ENCODE measurements at regions not wholly inside any gene's neighbourhood (a gene's known extent, or its start where the extent isn't known, plus 50 kb on each side); places are given as distances from the start of the nearest gene placed in this dataset.

- H3K4me1 ChIP-seq (ENCODE audit: control insufficient read depth in 3 of 3, insufficient read depth in 3 of 3, low read length in 3 of 3): peaks cover 0 to 8% (median 0%) of the 10 kb centered on the region in 3 donors
- no peaks in the 10 kb centered on the region for H3K9me3 ChIP-seq (ENCODE audit: control insufficient read depth in 3 of 3, low read length in 3 of 3)
- H3K27me3 ChIP-seq (ENCODE audit: control insufficient read depth in 3 of 3, insufficient read depth in 3 of 3, low read length in 3 of 3): no peaks in the 10 kb centered on the region
- no peaks in the 10 kb centered on the region for H3K36me3 ChIP-seq (ENCODE audit: control insufficient read depth in 3 of 3, insufficient read depth in 3 of 3, low read length in 3 of 3)
- H3K9ac ChIP-seq (ENCODE audit: low read depth in 1 of 3, low read length in 3 of 3): no peak overlapping the region
- H3K27ac ChIP-seq (ENCODE audit: low read depth, low read length): peak overlapping the region; percentile 16
- H3K4me3 ChIP-seq (ENCODE audit: low read length in 3 of 3): peak overlapping the region in 1 of 3 donors; percentile 73
Measured at GRCh38 chrX:115892787-115893671, 277.5 kb upstream of the AGTR2 start.

DNA sequence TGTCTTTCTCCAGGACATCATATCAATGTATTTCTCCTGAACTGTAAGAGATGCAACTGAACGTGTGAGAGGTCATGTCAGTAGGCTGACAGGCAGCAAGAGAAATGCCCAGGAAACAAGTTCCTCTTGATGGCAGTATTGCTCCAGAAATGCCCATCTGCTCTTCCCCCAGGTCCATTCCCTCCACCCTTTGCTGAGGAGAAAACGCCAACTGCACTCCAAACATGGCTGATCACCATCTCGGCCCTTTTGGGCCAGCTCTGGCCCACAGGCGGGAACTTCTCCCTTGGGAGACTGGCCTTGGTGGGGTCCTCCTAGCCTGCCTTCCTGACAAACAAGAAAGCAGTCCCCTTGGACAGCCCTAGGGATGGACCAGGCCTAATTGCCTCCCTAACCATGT, 276.5 kb upstream of the AGTR2 start:
- peak overlapping the region in 1 of 3 donors; percentile 11 for H3K4me3 ChIP-seq (ENCODE audit: low read length in 3 of 3)
- no peak overlapping the region for H3K27ac ChIP-seq (ENCODE audit: low read depth, low read length)
- no peaks in the 10 kb centered on the region for H3K36me3 ChIP-seq (ENCODE audit: control insufficient read depth in 3 of 3, insufficient read depth in 3 of 3, low read length in 3 of 3)
- H3K4me1 ChIP-seq (ENCODE audit: control insufficient read depth in 3 of 3, insufficient read depth in 3 of 3, low read length in 3 of 3): peaks cover 0 to 8% (median 0%) of the 10 kb centered on the region in 3 donors
- no peaks in the 10 kb centered on the region for H3K27me3 ChIP-seq (ENCODE audit: control insufficient read depth in 3 of 3, insufficient read depth in 3 of 3, low read length in 3 of 3)
- H3K9me3 ChIP-seq (ENCODE audit: control insufficient read depth in 3 of 3, low read length in 3 of 3): no peaks in the 10 kb centered on the region
- no peak overlapping the region for H3K9ac ChIP-seq (ENCODE audit: low read depth in 1 of 3, low read length in 3 of 3)

DNA sequence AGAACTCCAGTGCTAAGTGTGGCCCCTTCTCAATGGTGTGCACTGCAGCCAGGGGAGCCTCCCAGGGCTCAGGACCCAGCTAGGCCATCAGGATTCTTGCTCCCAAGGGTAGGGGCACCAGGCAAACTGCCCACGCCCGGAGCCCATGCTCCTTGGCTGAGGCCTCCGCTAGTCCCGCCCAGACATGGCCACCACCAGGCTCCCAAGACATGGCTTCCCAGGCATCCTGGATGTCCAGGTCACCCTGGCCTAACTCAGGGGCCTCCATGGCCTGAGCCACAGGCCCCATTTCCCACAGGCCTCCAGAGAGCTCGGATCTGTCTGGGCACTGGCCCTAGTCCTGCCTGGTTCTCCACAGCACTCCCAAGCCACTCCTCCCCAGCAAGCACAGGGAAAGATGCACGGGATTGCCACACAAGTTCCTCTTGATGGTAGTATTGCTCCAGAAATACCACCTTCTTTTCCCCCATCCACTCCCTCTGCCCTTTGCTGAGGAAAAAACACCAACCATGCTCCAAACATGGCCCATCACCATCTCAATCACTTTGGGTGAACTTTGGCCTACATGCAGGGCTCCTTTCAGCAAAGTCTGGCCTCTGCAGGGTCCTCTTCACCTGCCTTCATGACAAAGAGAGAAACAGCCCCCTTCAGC, 274.7 kb upstream of the AGTR2 start:
- H3K27ac ChIP-seq (ENCODE audit: low read depth, low read length): no peak overlapping the region
- no peaks in the 10 kb centered on the region for H3K27me3 ChIP-seq (ENCODE audit: control insufficient read depth in 3 of 3, insufficient read depth in 3 of 3, low read length in 3 of 3)
- no peaks in the 10 kb centered on the region for H3K36me3 ChIP-seq (ENCODE audit: control insufficient read depth in 3 of 3, insufficient read depth in 3 of 3, low read length in 3 of 3)
- H3K4me1 ChIP-seq (ENCODE audit: control insufficient read depth in 3 of 3, insufficient read depth in 3 of 3, low read length in 3 of 3): peaks cover 0 to 8% (median 0%) of the 10 kb centered on the region in 3 donors
- no peak overlapping the region for H3K4me3 ChIP-seq (ENCODE audit: low read length in 3 of 3)
- H3K9ac ChIP-seq (ENCODE audit: low read depth in 1 of 3, low read length in 3 of 3): no peak overlapping the region
- H3K9me3 ChIP-seq (ENCODE audit: control insufficient read depth in 3 of 3, low read length in 3 of 3): no peaks in the 10 kb centered on the region

DNA sequence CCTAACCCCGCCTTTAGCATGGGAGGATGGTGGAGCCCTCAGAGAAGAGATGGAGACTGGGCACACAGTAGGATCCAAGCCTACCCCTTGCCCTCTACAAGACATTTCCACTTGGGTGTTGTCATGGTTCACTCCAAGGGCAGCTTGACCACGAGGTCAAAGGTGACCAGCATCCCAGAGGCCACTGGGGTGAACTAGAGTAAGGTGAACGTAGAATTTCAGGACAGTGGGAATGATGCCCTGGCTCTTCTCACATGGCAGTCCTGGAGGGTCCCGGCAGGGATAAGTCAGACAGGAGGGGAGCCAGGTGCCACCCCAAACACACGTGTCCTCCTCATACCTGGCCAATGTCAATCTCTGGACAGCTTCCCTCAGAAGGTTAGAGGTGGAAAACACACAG, 274.2 kb upstream of the AGTR2 start:
- no peak overlapping the region for H3K27ac ChIP-seq (ENCODE audit: low read depth, low read length)
- H3K36me3 ChIP-seq (ENCODE audit: control insufficient read depth in 3 of 3, insufficient read depth in 3 of 3, low read length in 3 of 3): no peaks in the 10 kb centered on the region
- no peaks in the 10 kb centered on the region for H3K9me3 ChIP-seq (ENCODE audit: control insufficient read depth in 3 of 3, low read length in 3 of 3)
- no peak overlapping the region for H3K4me3 ChIP-seq (ENCODE audit: low read length in 3 of 3)
- H3K9ac ChIP-seq (ENCODE audit: low read depth in 1 of 3, low read length in 3 of 3): no peak overlapping the region
- H3K27me3 ChIP-seq (ENCODE audit: control insufficient read depth in 3 of 3, insufficient read depth in 3 of 3, low read length in 3 of 3): no peaks in the 10 kb centered on the region
- H3K4me1 ChIP-seq (ENCODE audit: control insufficient read depth in 3 of 3, insufficient read depth in 3 of 3, low read length in 3 of 3): peaks cover 0 to 8% (median 0%) of the 10 kb centered on the region in 3 donors

DNA sequence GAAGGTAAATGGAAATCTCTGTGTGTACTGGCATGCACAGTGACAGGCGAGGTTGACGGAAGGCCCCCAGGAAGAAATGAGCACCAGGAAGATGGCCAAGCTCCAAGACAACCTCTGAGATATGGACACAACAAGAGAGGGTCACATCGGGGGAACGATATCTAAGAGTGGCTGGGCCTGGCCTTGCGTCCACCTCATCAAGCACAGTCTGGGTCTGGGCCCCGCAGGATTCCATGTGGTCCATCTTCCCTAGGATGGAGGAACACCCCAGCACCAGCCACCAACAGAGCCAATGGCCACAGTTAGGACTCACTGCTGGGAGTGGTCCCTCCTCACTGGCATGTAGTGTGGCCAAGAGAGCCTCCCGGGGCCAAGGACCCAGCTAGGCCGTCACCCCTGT, 272.6 kb upstream of the AGTR2 start:
- H3K4me1 ChIP-seq (ENCODE audit: control insufficient read depth in 3 of 3, insufficient read depth in 3 of 3, low read length in 3 of 3): no peaks in the 10 kb centered on the region
- no peaks in the 10 kb centered on the region for H3K9me3 ChIP-seq (ENCODE audit: control insufficient read depth in 3 of 3, low read length in 3 of 3)
- no peaks in the 10 kb centered on the region for H3K27me3 ChIP-seq (ENCODE audit: control insufficient read depth in 3 of 3, insufficient read depth in 3 of 3, low read length in 3 of 3)

DNA sequence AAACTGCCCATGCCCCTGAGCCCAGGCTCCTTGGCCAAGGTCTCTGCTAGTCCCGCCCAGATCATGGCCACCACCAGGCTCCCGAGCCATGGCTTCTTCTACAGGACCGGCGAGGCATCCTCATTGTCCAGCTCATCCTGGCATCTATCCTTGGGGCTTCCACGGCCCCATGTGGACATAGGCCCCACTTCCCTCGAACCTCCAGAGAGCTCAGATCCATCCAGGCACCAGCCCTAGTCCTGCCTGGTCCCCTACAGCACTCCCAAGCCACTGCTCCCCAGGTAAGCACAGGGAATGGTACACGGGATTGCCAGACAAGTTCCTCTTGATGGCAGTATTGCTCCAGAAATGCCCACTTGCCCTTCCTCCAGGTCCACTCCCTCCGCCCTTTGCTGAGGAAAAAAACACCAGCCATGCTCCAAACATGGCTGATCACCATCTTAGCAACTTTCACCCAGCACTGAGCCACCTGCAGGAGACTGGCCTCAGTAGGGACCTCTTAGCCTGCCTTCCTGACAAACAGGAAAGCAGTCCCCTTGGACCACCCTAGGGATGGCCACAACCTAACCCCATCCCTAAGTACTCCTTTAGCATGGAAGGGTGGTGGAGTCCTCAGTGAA, 272.1 kb upstream of the AGTR2 start:
- no peaks in the 10 kb centered on the region for H3K4me1 ChIP-seq (ENCODE audit: control insufficient read depth in 3 of 3, insufficient read depth in 3 of 3, low read length in 3 of 3)
- no peaks in the 10 kb centered on the region for H3K27me3 ChIP-seq (ENCODE audit: control insufficient read depth in 3 of 3, insufficient read depth in 3 of 3, low read length in 3 of 3)
- no peak overlapping the region for H3K9ac ChIP-seq (ENCODE audit: low read depth in 1 of 3, low read length in 3 of 3)
- no peak overlapping the region for H3K4me3 ChIP-seq (ENCODE audit: low read length in 3 of 3)
- H3K36me3 ChIP-seq (ENCODE audit: control insufficient read depth in 3 of 3, insufficient read depth in 3 of 3, low read length in 3 of 3): no peaks in the 10 kb centered on the region
- no peak overlapping the region for H3K27ac ChIP-seq (ENCODE audit: low read depth, low read length)
- H3K9me3 ChIP-seq (ENCODE audit: control insufficient read depth in 3 of 3, low read length in 3 of 3): no peaks in the 10 kb centered on the region

More for the DNA sequence above, 272.6 kb upstream of the AGTR2 start:
- Histone ChIP-seq H3K36me3 (ENCODE audit: control insufficient read depth in 3 of 3, insufficient read depth in 3 of 3, low read length in 3 of 3) (no peaks in the 10 kb centered on the region), H3K27ac (ENCODE audit: low read depth, low read length) (no peak overlapping the region), H3K4me3 (ENCODE audit: low read length in 3 of 3) (no peak overlapping the region), H3K9ac (ENCODE audit: low read depth in 1 of 3, low read length in 3 of 3) (no peak overlapping the region)

- Histone ChIP-seq H3K9ac (ENCODE audit: low read depth in 1 of 3, low read length in 3 of 3) (no peak overlapping the region), H3K4me1 (ENCODE audit: control insufficient read depth in 3 of 3, insufficient read depth in 3 of 3, low read length in 3 of 3) (no peaks in the 10 kb centered on the region), H3K4me3 (ENCODE audit: low read length in 3 of 3) (no peak overlapping the region), H3K27me3 (ENCODE audit: control insufficient read depth in 3 of 3, insufficient read depth in 3 of 3, low read length in 3 of 3) (no peaks in the 10 kb centered on the region), H3K9me3 (ENCODE audit: control insufficient read depth in 3 of 3, low read length in 3 of 3) (no peaks in the 10 kb centered on the region), H3K27ac (ENCODE audit: low read depth, low read length) (no peak overlapping the region), H3K36me3 (ENCODE audit: control insufficient read depth in 3 of 3, insufficient read depth in 3 of 3, low read length in 3 of 3) (no peaks in the 10 kb centered on the region)
Measured at GRCh38 chrX:115900425-115900824, 270.1 kb upstream of the AGTR2 start.

GRCh38 chrX:115901241-115901640, 269.3 kb upstream of the AGTR2 start:
- no peaks in the 10 kb centered on the region for H3K4me1 ChIP-seq (ENCODE audit: control insufficient read depth in 3 of 3, insufficient read depth in 3 of 3, low read length in 3 of 3)
- H3K36me3 ChIP-seq (ENCODE audit: control insufficient read depth in 3 of 3, insufficient read depth in 3 of 3, low read length in 3 of 3): no peaks in the 10 kb centered on the region
- H3K9ac ChIP-seq (ENCODE audit: low read depth in 1 of 3, low read length in 3 of 3): no peak overlapping the region
- no peak overlapping the region for H3K27ac ChIP-seq (ENCODE audit: low read depth, low read length)
- no peaks in the 10 kb centered on the region for H3K27me3 ChIP-seq (ENCODE audit: control insufficient read depth in 3 of 3, insufficient read depth in 3 of 3, low read length in 3 of 3)
- H3K9me3 ChIP-seq (ENCODE audit: control insufficient read depth in 3 of 3, low read length in 3 of 3): no peaks in the 10 kb centered on the region
- no peak overlapping the region for H3K4me3 ChIP-seq (ENCODE audit: low read length in 3 of 3)

DNA sequence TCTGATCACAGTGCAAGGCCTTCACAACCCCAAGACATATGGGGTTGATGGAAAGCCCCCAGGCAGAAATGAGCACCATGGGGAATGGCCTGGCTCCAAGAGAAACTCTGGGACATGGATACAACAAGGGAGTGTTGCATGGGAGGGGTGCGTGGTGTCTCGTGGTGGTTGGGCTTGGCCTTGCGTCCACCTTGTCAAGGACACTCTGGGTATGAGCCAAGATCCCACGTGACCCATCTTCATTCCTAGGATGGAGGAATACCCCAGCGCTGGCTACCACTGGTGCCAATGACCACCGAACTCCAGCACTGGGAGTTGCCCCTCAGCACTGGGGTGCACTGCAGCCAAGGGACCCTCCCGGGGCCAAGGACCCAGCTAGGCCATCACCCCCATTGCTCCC, 267.5 kb upstream of the AGTR2 start:
- Histone ChIP-seq H3K4me3 (ENCODE audit: low read length in 3 of 3) (no peak overlapping the region), H3K4me1 (ENCODE audit: control insufficient read depth in 3 of 3, insufficient read depth in 3 of 3, low read length in 3 of 3) (no peaks in the 10 kb centered on the region), H3K36me3 (ENCODE audit: control insufficient read depth in 3 of 3, insufficient read depth in 3 of 3, low read length in 3 of 3) (no peaks in the 10 kb centered on the region), H3K9me3 (ENCODE audit: control insufficient read depth in 3 of 3, low read length in 3 of 3) (no peaks in the 10 kb centered on the region), H3K9ac (ENCODE audit: low read depth in 1 of 3, low read length in 3 of 3) (no peak overlapping the region), H3K27me3 (ENCODE audit: control insufficient read depth in 3 of 3, insufficient read depth in 3 of 3, low read length in 3 of 3) (no peaks in the 10 kb centered on the region), H3K27ac (ENCODE audit: low read depth, low read length) (no peak overlapping the region)

DNA sequence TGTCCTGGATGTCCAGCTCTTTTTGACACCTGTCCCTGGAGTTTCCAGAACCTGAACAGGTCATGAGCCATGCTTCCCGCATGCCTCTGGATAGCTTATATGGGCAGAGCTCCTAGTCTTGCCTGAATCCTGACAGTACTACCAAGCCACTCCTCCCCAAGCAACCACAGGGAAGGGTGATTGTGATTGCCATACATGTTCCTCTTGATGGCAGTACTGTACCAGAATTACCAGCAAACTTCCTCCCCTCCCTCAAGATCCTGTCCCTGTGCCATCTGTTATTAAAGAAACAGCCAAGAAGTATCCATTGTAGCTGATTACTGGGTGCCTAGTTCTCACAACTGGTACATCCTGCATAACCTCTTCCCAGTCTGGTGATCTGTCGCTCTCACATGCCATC, 264.3 kb upstream of the AGTR2 start:
- Histone ChIP-seq H3K4me3 (ENCODE audit: low read length in 3 of 3) (no peak overlapping the region), H3K36me3 (ENCODE audit: control insufficient read depth in 3 of 3, insufficient read depth in 3 of 3, low read length in 3 of 3) (no peaks in the 10 kb centered on the region), H3K9ac (ENCODE audit: low read depth in 1 of 3, low read length in 3 of 3) (no peak overlapping the region), H3K4me1 (ENCODE audit: control insufficient read depth in 3 of 3, insufficient read depth in 3 of 3, low read length in 3 of 3) (no peaks in the 10 kb centered on the region), H3K9me3 (ENCODE audit: control insufficient read depth in 3 of 3, low read length in 3 of 3) (peaks cover 0 to 2% (median 0%) of the 10 kb centered on the region in 3 donors), H3K27me3 (ENCODE audit: control insufficient read depth in 3 of 3, insufficient read depth in 3 of 3, low read length in 3 of 3) (peaks cover 0 to 3% (median 0%) of the 10 kb centered on the region in 3 donors), H3K27ac (ENCODE audit: low read depth, low read length) (no peak overlapping the region)

Measured in skeletal muscle tissue (tissue), 3 donors.